Heart left ventricle (tissue), 13 donors: ENCODE measurements at regions not wholly inside any gene's neighbourhood (a gene's known extent, or its start where the extent isn't known, plus 50 kb on each side); places are given as distances from the start of the nearest gene placed in this dataset.

Experiments used
- POLR2A ChIP-seq, 2 donors: fragments of 450-650 bp; IDR thresholded peaks; one replicate each; pipeline ENCODE4 v1.6.1; 2017; ENCODE audit warnings: antibody characterized with exemption in 2 of 2, mild to moderate bottlenecking in 2 of 2, moderate library complexity in 2 of 2
- TF ChIP-seq, protein P1 (sequence below), 12 donors: fragments of 200-600 bp; sonication (generic) in 4 of 12; IDR thresholded peaks; one replicate each; pipeline versions ENCODE4 v1.5.0 to v1.8.0; 2018 to 2022; ENCODE audit warnings: antibody characterized with exemption in 12 of 12, mild to moderate bottlenecking in 5 of 12
- donor health status: ischemic (EF 13 %, LVEDD 7.1; RV severe dilation, severe dysfunction).
- donor health status: DM: no; HTN: yes; CAD: no.
- donor health status: DM: no; HTN: no; CAD: no.
- donor health status: ischemic (EF 25% LVEDD 6.9; RV normal size, moderate dysfunction).
- donor health status: ischemic (EF 25% LVEDD 5.7; RV mildly dilated, moderate dysfunction).
- donor health status: ischemic (EF 35%, LVEDD 5.7; RV mildly dilated, moderate dysfunction).
- donor health status: nonischemic (EF 11% LVEDD 7.7; RV severe dilation, severe dysfunction).
- donor health status: DM: yes; HTN: yes; CAD: no.
- donor health status: PGD.
- donor health status: ischemic (EF 29% LVEDD 5.4; RV normal size, mild dysfunction).
- donor health status: nonischemic (EF 23%, LVEDD 6.1; RV moderate dilation, normal function).

DNA sequence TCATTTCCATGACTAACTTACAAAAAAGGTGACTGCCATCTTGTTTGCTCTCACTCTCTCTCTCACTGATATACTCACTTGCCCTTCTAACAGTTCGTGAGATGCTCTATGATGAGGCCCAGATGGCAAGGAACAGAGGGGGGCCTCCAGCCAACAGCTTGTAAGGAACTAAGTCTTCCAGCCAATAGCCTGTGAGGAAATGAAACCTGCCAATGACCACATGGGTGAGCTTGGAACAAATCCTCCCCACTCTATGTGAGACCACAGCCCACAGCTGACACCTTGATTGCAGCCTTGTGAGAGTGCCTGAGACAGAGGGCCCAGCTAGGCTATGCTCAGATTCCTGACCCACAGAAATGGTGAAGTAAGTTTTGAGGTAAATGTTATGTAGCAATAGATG, 153.7 kb downstream of the HHIPL2 start:
- TF ChIP-seq POLR2A (IDR thresholded peaks at IDR 0.05), result no peak
- TF ChIP-seq, protein P1, sequence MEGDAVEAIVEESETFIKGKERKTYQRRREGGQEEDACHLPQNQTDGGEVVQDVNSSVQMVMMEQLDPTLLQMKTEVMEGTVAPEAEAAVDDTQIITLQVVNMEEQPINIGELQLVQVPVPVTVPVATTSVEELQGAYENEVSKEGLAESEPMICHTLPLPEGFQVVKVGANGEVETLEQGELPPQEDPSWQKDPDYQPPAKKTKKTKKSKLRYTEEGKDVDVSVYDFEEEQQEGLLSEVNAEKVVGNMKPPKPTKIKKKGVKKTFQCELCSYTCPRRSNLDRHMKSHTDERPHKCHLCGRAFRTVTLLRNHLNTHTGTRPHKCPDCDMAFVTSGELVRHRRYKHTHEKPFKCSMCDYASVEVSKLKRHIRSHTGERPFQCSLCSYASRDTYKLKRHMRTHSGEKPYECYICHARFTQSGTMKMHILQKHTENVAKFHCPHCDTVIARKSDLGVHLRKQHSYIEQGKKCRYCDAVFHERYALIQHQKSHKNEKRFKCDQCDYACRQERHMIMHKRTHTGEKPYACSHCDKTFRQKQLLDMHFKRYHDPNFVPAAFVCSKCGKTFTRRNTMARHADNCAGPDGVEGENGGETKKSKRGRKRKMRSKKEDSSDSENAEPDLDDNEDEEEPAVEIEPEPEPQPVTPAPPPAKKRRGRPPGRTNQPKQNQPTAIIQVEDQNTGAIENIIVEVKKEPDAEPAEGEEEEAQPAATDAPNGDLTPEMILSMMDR (IDR thresholded peaks at IDR 0.05), result no peak
